ENCODE measurements at regions not wholly inside any gene's neighbourhood (a gene's known extent, or its start where the extent isn't known, plus 50 kb on each side); places are given as distances from the start of the nearest gene placed in this dataset.

DNA sequence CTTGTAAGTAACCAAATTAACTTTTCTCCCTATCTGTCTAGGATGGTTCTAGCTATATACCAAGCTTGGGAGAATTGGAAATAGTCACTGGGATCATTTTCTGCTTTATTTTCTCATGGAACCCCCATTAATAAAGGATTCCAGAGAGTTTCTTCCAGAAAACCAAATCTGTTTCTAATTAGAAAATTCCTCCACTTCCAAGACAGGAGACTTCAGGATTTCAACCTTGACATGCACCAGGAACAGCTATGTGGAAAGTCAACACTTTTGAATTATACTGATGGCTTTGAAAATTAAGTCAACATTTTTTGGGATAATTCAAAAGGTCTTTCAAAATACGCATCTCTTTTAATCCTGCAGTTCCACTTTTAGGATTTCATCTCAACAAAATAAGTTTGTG lies 138.3 kb downstream of the MEX3B start (continued):
- no peak for TF ChIP-seq RCOR1 (IDR thresholded peaks at IDR 0.05; ENCODE audit: low read length)

DNA sequence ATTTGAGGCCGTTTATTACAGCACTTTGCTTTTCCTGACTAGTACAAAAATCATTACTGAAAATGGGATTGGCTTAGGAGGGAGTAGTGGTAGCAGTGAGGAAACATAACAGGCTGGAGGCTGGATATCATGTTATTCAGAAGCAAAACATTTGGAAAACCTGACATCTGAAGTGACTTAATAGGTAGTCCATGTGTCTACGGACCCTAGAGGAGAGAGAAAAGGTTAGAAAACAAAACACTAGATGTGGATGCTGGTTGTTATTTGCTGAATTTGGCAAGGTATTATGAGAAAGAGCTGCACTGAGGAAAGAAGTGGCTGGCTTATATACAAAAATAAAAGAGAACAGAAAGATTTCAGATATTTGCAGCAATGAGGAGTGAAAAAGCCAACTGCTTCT lies 139.9 kb downstream of the MEX3B start:
- Histone ChIP-seq H3K79me2 (ENCODE audit: insufficient read depth) (no peaks in the 10 kb centered on the region), H3F3A (replicated peaks; ENCODE audit: insufficient read depth) (no peaks in the 10 kb centered on the region), H3K4me2 (no peak overlapping the region), H3K36me3 (replicated peaks in 1 of 2; ENCODE audit: control insufficient read depth in 1 of 2, insufficient read depth in 2 of 2, low read length in 1 of 2) (no peaks in the 10 kb centered on the region), H3K4me1 (ENCODE audit: control insufficient read depth in 1 of 2, insufficient read depth in 2 of 2, low read depth in 1 of 2, low read length in 1 of 2) (peaks cover 0 to 36% of the 10 kb centered on the region in 2 experiments; a peak in 3 of 4 replicates), H3K4me3 (ENCODE audit: low read depth in 2 of 2, low read length in 1 of 2) (no peak overlapping the region), H3K27me3 (ENCODE audit: insufficient read depth) (no peaks in the 10 kb centered on the region), H3K9me2 (no peaks in the 10 kb centered on the region), H2AFZ (ENCODE audit: low read depth) (no peak overlapping the region), H3K27ac (ENCODE audit: low read depth in 2 of 2, low read length in 1 of 2) (no peak overlapping the region), H3K9ac (no peak overlapping the region), H4K20me1 (ENCODE audit: insufficient read depth) (no peaks in the 10 kb centered on the region), H3K9me3 (no peaks in the 10 kb centered on the region)
- CTCF ChIA-PET = no interaction called here
- POLR2A ChIA-PET = no interaction called here
- 31% methylated on average over 2 of the region's 2 CpGs for WGBS (ENCODE audit: low lambda C conversion rate)
- no peak for DNase-seq
- no peak for TF ChIP-seq FOSL2 (IDR thresholded peaks at IDR 0.05; ENCODE audit: borderline replicate concordance, low read depth)
- TF ChIP-seq MXI1 (IDR thresholded peaks at IDR 0.05; ENCODE audit: low read depth, low read length) = no peak
- no peak for TF ChIP-seq EP300 (IDR thresholded peaks at IDR 0.05; ENCODE audit: borderline replicate concordance in 1 of 2, low read depth in 1 of 2, low read length in 1 of 2)
- TF ChIP-seq RCOR1 (IDR thresholded peaks at IDR 0.05; ENCODE audit: low read length) = no peak
- TF ChIP-seq TCF12 (IDR thresholded peaks at IDR 0.05) = no peak
- no peak for TF ChIP-seq EZH2phosphoT487 (IDR thresholded peaks at IDR 0.05; ENCODE audit: borderline replicate concordance, low read depth)
- TF ChIP-seq MEF2A (IDR thresholded peaks at IDR 0.05; ENCODE audit: borderline replicate concordance, low read depth) = no peak
- TF ChIP-seq GABPA (IDR thresholded peaks at IDR 0.05; ENCODE audit: low read depth) = no peak
- TF ChIP-seq, protein P1, sequence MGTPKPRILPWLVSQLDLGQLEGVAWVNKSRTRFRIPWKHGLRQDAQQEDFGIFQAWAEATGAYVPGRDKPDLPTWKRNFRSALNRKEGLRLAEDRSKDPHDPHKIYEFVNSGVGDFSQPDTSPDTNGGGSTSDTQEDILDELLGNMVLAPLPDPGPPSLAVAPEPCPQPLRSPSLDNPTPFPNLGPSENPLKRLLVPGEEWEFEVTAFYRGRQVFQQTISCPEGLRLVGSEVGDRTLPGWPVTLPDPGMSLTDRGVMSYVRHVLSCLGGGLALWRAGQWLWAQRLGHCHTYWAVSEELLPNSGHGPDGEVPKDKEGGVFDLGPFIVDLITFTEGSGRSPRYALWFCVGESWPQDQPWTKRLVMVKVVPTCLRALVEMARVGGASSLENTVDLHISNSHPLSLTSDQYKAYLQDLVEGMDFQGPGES (IDR thresholded peaks at IDR 0.05; ENCODE audit: low read depth, low read length) = no peak
- TF ChIP-seq FOXM1 (IDR thresholded peaks at IDR 0.05; ENCODE audit: low read depth) = no peak
- no peak for TF ChIP-seq JUND (IDR thresholded peaks at IDR 0.05)
- TF ChIP-seq, protein P2, sequence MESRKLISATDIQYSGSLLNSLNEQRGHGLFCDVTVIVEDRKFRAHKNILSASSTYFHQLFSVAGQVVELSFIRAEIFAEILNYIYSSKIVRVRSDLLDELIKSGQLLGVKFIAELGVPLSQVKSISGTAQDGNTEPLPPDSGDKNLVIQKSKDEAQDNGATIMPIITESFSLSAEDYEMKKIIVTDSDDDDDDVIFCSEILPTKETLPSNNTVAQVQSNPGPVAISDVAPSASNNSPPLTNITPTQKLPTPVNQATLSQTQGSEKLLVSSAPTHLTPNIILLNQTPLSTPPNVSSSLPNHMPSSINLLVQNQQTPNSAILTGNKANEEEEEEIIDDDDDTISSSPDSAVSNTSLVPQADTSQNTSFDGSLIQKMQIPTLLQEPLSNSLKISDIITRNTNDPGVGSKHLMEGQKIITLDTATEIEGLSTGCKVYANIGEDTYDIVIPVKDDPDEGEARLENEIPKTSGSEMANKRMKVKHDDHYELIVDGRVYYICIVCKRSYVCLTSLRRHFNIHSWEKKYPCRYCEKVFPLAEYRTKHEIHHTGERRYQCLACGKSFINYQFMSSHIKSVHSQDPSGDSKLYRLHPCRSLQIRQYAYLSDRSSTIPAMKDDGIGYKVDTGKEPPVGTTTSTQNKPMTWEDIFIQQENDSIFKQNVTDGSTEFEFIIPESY (IDR thresholded peaks at IDR 0.05; ENCODE audit: borderline replicate concordance, low read depth) = no peak
- TF ChIP-seq RXRA (IDR thresholded peaks at IDR 0.05; ENCODE audit: borderline replicate concordance, low read depth) = no peak
- TF ChIP-seq, protein P3, sequence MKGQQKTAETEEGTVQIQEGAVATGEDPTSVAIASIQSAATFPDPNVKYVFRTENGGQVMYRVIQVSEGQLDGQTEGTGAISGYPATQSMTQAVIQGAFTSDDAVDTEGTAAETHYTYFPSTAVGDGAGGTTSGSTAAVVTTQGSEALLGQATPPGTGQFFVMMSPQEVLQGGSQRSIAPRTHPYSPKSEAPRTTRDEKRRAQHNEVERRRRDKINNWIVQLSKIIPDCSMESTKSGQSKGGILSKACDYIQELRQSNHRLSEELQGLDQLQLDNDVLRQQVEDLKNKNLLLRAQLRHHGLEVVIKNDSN (IDR thresholded peaks at IDR 0.05; ENCODE audit: borderline replicate concordance, low read depth) = no peak
- no peak for TF ChIP-seq ELF1 (IDR thresholded peaks at IDR 0.05)
